ENCODE measurements at regions not wholly inside any gene's neighbourhood (a gene's known extent, or its start where the extent isn't known, plus 50 kb on each side); places are given as distances from the start of the nearest gene placed in this dataset.

DNA sequence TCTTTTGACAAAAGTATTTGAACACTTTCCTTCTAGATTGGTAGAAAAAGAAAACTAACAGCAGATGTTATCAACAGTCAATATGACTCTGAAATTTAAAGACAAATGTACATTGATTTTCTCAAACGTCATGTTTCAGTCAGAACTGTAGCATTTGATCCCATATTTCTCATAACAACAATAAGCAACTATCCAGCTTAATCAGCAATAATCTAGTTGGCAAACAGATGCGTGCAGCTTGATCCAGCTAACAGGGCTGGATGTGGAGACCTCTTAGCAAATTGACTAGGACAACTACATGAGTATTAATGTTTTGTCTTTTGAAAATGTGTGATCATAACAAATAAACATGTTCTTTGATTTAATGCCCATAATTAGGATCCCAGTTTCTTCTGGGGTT, 94.0 kb upstream of the STT3B start:
- no peaks in the 10 kb centered on the region for H3K36me3 ChIP-seq
- no peaks in the 10 kb centered on the region for H3K9me3 ChIP-seq
- no peak for DNase-seq (ENCODE audit: low spot score)
- 44% methylated on average over 2 of the region's 2 CpGs for WGBS
- intact Hi-C loops (cut with DNase I) = no loop called here
- no peak overlapping the region for H3K27ac ChIP-seq
- no peak overlapping the region for H3K4me3 ChIP-seq
- no peaks in the 10 kb centered on the region for H3K4me1 ChIP-seq (replicated peaks)
- H3K27me3 ChIP-seq (replicated peaks; ENCODE audit: insufficient read depth) = no peaks in the 10 kb centered on the region
- TF ChIP-seq POLR2A (IDR thresholded peaks at IDR 0.05) (no peak), POLR2AphosphoS5 (IDR thresholded peaks at IDR 0.05) (no peak)
- TF ChIP-seq, protein P1, sequence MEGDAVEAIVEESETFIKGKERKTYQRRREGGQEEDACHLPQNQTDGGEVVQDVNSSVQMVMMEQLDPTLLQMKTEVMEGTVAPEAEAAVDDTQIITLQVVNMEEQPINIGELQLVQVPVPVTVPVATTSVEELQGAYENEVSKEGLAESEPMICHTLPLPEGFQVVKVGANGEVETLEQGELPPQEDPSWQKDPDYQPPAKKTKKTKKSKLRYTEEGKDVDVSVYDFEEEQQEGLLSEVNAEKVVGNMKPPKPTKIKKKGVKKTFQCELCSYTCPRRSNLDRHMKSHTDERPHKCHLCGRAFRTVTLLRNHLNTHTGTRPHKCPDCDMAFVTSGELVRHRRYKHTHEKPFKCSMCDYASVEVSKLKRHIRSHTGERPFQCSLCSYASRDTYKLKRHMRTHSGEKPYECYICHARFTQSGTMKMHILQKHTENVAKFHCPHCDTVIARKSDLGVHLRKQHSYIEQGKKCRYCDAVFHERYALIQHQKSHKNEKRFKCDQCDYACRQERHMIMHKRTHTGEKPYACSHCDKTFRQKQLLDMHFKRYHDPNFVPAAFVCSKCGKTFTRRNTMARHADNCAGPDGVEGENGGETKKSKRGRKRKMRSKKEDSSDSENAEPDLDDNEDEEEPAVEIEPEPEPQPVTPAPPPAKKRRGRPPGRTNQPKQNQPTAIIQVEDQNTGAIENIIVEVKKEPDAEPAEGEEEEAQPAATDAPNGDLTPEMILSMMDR (IDR thresholded peaks at IDR 0.05) = no peak

DNA sequence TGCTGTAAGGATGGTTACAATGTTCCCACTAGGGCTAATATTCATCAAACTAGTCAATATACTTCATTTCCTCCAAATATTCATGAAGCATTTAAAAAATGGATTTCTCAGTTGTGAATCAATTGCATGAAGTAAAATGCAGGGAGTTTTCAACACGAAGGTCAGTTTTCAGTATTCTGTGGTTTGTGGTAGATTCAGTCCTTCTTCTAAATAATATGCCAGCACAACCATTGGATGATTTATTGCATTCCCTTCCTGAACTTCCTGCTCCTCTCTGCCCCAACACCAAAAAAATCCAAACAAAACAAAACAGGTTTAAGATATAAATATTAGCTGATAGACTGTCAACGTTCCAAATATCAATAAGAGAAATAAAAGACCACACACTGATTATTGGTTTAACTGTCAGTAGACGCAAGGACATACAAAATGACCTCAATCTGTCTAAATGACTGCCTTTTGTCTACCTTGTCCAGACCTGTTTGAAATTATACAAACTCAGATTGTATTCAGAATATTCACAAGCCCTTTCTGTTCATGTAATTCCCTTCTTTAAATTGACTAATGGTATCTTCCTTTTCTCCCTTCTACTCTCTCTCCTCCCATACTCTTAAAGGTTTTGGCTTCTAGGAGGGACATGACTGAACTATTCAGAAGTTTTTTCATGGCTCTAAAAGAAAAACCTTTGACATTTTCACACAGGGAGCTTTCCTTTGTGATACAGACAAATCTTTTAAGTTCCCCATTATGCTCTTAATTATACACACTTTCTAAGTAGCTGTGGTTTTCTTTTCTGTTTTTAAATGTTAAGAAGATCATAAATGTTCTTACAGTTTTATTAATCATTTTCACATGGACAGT, 92.6 kb upstream of the STT3B start:
- TF ChIP-seq POLR2AphosphoS5 (IDR thresholded peaks at IDR 0.05) = no peak
- no peak for TF ChIP-seq POLR2A (IDR thresholded peaks at IDR 0.05)
- TF ChIP-seq, protein P1 (IDR thresholded peaks at IDR 0.05) = no peak
- Histone ChIP-seq H3K27ac (no peak overlapping the region), H3K9me3 (no peaks in the 10 kb centered on the region), H3K4me3 (no peak overlapping the region), H3K27me3 (replicated peaks; ENCODE audit: insufficient read depth) (no peaks in the 10 kb centered on the region), H3K36me3 (no peaks in the 10 kb centered on the region), H3K4me1 (replicated peaks) (no peaks in the 10 kb centered on the region)
- no peak for DNase-seq (ENCODE audit: low spot score)
- 26% methylated on average over 3 of the region's 3 CpGs for WGBS
- intact Hi-C loops (cut with DNase I) = no loop called here

DNA sequence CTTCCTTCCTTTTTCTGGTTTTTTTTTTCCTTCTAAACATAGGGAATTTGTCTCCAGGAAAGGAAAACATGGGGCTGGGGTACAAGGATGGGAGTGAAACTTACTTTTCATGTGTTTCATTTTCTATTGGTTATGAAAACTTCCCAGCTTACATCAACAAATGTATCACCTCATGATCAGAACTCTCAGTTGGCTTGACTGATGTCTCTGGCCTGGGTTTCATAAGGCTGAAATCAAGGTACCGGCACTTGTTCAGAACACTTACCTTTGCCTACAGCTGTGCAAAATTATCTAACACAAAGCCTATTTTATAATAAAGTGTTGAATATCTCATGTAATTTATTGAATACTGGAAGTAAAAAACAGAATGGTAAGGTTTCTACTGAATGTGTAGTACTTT, 91.8 kb upstream of the STT3B start:
- H3K27ac ChIP-seq = no peak overlapping the region
- H3K36me3 ChIP-seq = no peaks in the 10 kb centered on the region
- no peak for DNase-seq (ENCODE audit: low spot score)
- no peaks in the 10 kb centered on the region for H3K9me3 ChIP-seq
- TF ChIP-seq POLR2A (IDR thresholded peaks at IDR 0.05) = no peak
- no peak for TF ChIP-seq POLR2AphosphoS5 (IDR thresholded peaks at IDR 0.05)
- TF ChIP-seq, protein P1 (IDR thresholded peaks at IDR 0.05) = no peak
- H3K4me3 ChIP-seq = no peak overlapping the region
- no peaks in the 10 kb centered on the region for H3K27me3 ChIP-seq (replicated peaks; ENCODE audit: insufficient read depth)
- H3K4me1 ChIP-seq (replicated peaks) = no peaks in the 10 kb centered on the region
- WGBS = 90% methylated on average over 1 of the region's 1 CpG
- intact Hi-C loops (cut with DNase I) = no loop called here

DNA sequence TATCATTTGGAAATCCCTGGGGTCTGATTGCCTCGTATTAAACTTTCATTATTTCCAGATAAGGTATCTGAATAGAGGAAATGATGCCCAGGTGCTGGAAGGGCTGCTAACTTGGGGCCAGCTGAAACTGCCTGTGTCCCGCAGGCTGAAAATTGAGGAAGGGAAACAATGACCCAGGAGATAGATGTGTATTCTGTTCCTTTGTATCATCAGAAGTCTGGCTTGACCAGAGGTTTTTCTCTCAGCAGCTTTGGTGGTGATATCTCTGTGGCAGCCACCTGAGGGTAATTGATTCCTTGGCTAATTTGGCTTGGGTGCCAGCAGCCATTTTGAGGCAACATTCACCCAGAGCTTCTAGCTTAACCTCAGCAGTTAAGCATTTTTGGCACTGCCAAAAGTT, 90.0 kb upstream of the STT3B start:
- DNase-seq (ENCODE audit: low spot score) = no peak
- Histone ChIP-seq H3K27me3 (replicated peaks; ENCODE audit: insufficient read depth) (no peaks in the 10 kb centered on the region), H3K27ac (no peak overlapping the region), H3K4me3 (no peak overlapping the region), H3K9me3 (no peaks in the 10 kb centered on the region), H3K4me1 (replicated peaks) (no peaks in the 10 kb centered on the region), H3K36me3 (no peaks in the 10 kb centered on the region)
- WGBS = 86% methylated on average over 2 of the region's 2 CpGs
- intact Hi-C loops (cut with DNase I) = no loop called here
- TF ChIP-seq POLR2AphosphoS5 (IDR thresholded peaks at IDR 0.05) = no peak
- no peak for TF ChIP-seq POLR2A (IDR thresholded peaks at IDR 0.05)

DNA sequence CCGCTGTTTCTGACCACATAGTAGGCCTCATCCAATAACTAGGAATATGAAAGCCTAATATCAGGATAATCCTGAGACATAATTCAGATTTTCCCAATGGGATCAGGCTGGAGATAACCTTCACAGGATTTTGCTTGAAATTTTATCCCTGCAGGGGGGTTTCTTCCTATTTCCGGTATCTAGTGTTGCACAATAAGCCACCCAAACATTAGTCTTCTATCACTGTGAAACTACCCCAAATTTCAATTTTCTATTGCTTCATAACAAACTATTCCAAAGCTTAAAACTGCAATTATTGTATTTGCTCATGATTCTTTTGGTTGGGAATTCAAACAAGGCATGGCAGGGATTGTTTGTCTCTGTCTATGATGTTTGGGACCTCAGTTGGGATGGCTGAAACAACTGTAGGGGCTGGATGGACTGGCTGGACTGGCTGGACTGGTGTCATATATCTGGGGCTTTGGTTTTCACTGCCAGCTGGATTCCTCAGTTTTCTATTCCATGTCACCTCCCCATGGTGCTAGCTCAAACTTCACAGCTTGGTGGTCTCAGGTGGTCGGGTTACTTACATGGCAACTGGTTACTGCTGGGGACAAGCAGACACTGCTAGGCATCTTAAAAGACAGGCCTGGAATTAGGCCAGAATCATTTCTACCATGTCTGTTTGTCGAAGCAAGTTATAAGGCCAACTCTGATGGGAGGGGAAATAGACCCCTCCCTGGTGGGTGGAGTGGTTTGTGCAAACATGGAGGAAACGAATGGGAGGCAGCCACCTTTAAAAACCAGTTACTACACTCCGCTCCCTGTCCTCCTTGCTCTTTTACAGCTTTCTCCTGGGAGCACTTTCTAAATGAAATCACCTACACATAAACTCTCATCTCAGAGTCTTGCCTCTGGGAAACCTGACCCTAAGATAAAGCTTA, 88.2 kb upstream of the STT3B start:
- Histone ChIP-seq H3K4me3 (no peak overlapping the region), H3K27ac (peak overlapping the region; percentile 13 to 37), H3K27me3 (replicated peaks; ENCODE audit: insufficient read depth) (no peaks in the 10 kb centered on the region), H3K4me1 (replicated peaks) (no peaks in the 10 kb centered on the region), H3K9me3 (no peaks in the 10 kb centered on the region), H3K36me3 (no peaks in the 10 kb centered on the region)
- intact Hi-C loops (cut with DNase I) = no loop called here
- peak; percentile 49 for DNase-seq (ENCODE audit: low spot score)
- 72% methylated on average over 6 of the region's 6 CpGs for WGBS
- TF ChIP-seq POLR2A (IDR thresholded peaks at IDR 0.05) (no peak), POLR2AphosphoS5 (IDR thresholded peaks at IDR 0.05) (no peak)
- TF ChIP-seq, protein P1 (IDR thresholded peaks at IDR 0.05) = no peak

Measured in prostate gland (tissue), 2 donors.